NT2/D1 (cell line): ENCODE measurements at regions not wholly inside any gene's neighbourhood (a gene's known extent, or its start where the extent isn't known, plus 50 kb on each side); places are given as distances from the start of the nearest gene placed in this dataset.
"Not testable (repeated sequence)": the region's sequence is repeated elsewhere in the genome, so short reads cannot be mapped to it uniquely, and the experiment has no call there.

Experiments
- DNase-seq: peaks from one replicate; pipeline ENCODE4 v3.0.0-alpha.2; 2011; ENCODE audit warnings: low read depth, low spot score
- H3K27me3 ChIP-seq: 2 replicates; pipeline ENCODE4 v1.6.0; 2011; ENCODE audit warnings: mild to moderate bottlenecking; ENCODE audit not compliant: insufficient read length, insufficient read depth
- H3K36me3 ChIP-seq: 2 replicates; pipeline ENCODE4 v1.6.1; 2011; ENCODE audit warnings: mild to moderate bottlenecking, low read length, mixed read lengths; ENCODE audit not compliant: insufficient read depth, insufficient read length
- H3K4me1 ChIP-seq: 2 replicates; pipeline ENCODE4 v1.5.1; 2011; ENCODE audit not compliant: insufficient read depth, insufficient read length
- H3K4me3 ChIP-seq: 2 replicates; pipeline ENCODE4 v1.5.1; 2011; ENCODE audit warnings: low read depth; ENCODE audit not compliant: insufficient read length
- H3K9ac ChIP-seq: 2 replicates; pipeline ENCODE4 v1.6.0; 2011; ENCODE audit warnings: low read depth; ENCODE audit not compliant: insufficient read length
- H3K9me3 ChIP-seq: 2 replicates; pipeline ENCODE4 v1.5.1; 2011; ENCODE audit warnings: mild to moderate bottlenecking, low read length; ENCODE audit not compliant: insufficient read depth
- SUZ12 ChIP-seq: IDR thresholded peaks from 2 replicates; pipeline ENCODE4 v1.6.1; 2011; ENCODE audit not compliant: insufficient read length, insufficient read depth; ENCODE audit errors: extremely low read depth
- YY1 ChIP-seq: IDR thresholded peaks from 2 replicates; pipeline ENCODE4 v1.6.1; 2011; ENCODE audit not compliant: insufficient read length, insufficient read depth
- ZNF274 ChIP-seq: IDR thresholded peaks from 2 replicates; pipeline ENCODE4 v1.6.1; 2011; ENCODE audit warnings: mild to moderate bottlenecking, low read depth, low read length

- Histone ChIP-seq H3K9ac (no peak overlapping the region), H3K27me3 (no peaks in the 10 kb centered on the region), H3K4me3 (no peak overlapping the region), H3K4me1 (peaks cover 1% of the 10 kb centered on the region), H3K9me3 (no peaks in the 10 kb centered on the region), H3K36me3 (no peaks in the 10 kb centered on the region)
- DNase-seq, result no peak
- TF ChIP-seq YY1 (no peak), ZNF274 (no peak), SUZ12 (no peak)
These were observed 51.9 kb upstream of the RBM47 start for GRCh38 chr4:40681600-40681999.

GRCh38 chr4:40682290-40683101, 52.8 kb upstream of the RBM47 start:
- no peaks in the 10 kb centered on the region for H3K27me3 ChIP-seq
- no peak for DNase-seq
- H3K4me3 ChIP-seq, result no peak overlapping the region
- no peaks in the 10 kb centered on the region for H3K36me3 ChIP-seq
- no peaks in the 10 kb centered on the region for H3K9me3 ChIP-seq
- H3K4me1 ChIP-seq, result peaks cover 1% of the 10 kb centered on the region
- no peak overlapping the region for H3K9ac ChIP-seq
- TF ChIP-seq SUZ12 (no peak), YY1 (no peak), ZNF274 (no peak)

- DNase-seq, H3K36me3 ChIP-seq: not testable (repeated sequence)
These were observed 54.0 kb upstream of the RBM47 start for GRCh38 chr4:40683536-40684145.

GRCh38 chr4:40684404-40684803, 54.7 kb upstream of the RBM47 start:
- no peaks in the 10 kb centered on the region for H3K9me3 ChIP-seq
- H3K36me3 ChIP-seq, result no peaks in the 10 kb centered on the region
- H3K9ac ChIP-seq, result no peak overlapping the region
- no peak overlapping the region for H3K4me3 ChIP-seq
- no peaks in the 10 kb centered on the region for H3K27me3 ChIP-seq
- no peak for TF ChIP-seq YY1
- TF ChIP-seq ZNF274, result no peak
- no peak for TF ChIP-seq SUZ12
- peaks cover 1% of the 10 kb centered on the region for H3K4me1 ChIP-seq
- no peak for DNase-seq

More at GRCh38 chr4:40683536-40684145, 54.0 kb upstream of the RBM47 start:
- H3K9ac ChIP-seq, H3K9me3 ChIP-seq, H3K27me3 ChIP-seq, H3K4me1 ChIP-seq, H3K4me3 ChIP-seq: not testable (repeated sequence)

GRCh38 chr4:40685300-40685699, 55.6 kb upstream of the RBM47 start:
- Histone ChIP-seq H3K4me3 (no peak overlapping the region), H3K36me3 (no peaks in the 10 kb centered on the region), H3K27me3 (no peaks in the 10 kb centered on the region), H3K9me3 (no peaks in the 10 kb centered on the region), H3K4me1 (peaks cover 1% of the 10 kb centered on the region), H3K9ac (no peak overlapping the region)
- DNase-seq, result no peak
- TF ChIP-seq SUZ12, result no peak

GRCh38 chr4:40686081-40686913, 56.6 kb upstream of the RBM47 start:
- no peak overlapping the region for H3K4me3 ChIP-seq
- TF ChIP-seq YY1, result no peak
- no peak for TF ChIP-seq ZNF274
- no peak for TF ChIP-seq SUZ12
- H3K9me3 ChIP-seq, result no peaks in the 10 kb centered on the region
- no peaks in the 10 kb centered on the region for H3K36me3 ChIP-seq
- H3K9ac ChIP-seq, result no peak overlapping the region
- peaks cover 1% of the 10 kb centered on the region for H3K4me1 ChIP-seq
- DNase-seq, result no peak
- no peaks in the 10 kb centered on the region for H3K27me3 ChIP-seq

GRCh38 chr4:40687676-40688389, 58.2 kb upstream of the RBM47 start:
- DNase-seq, result no peak
- Histone ChIP-seq H3K9me3 (no peaks in the 10 kb centered on the region), H3K27me3 (no peaks in the 10 kb centered on the region), H3K36me3 (no peaks in the 10 kb centered on the region), H3K9ac (no peak overlapping the region), H3K4me3 (no peak overlapping the region), H3K4me1 (no peaks in the 10 kb centered on the region)
- no peak for TF ChIP-seq SUZ12
- TF ChIP-seq YY1, result no peak
- no peak for TF ChIP-seq ZNF274
